ENCODE measurements at regions not wholly inside any gene's neighbourhood (a gene's known extent, or its start where the extent isn't known, plus 50 kb on each side); places are given as distances from the start of the nearest gene placed in this dataset.

GRCh38 chr12:123085730-123086487 lies 65.0 kb downstream of the PITPNM2 start:
- DNase-seq (ENCODE audit: low spot score in 2 of 2) (no peak), ATAC-seq (ENCODE audit: low read depth) (no peak)
- Mint-ChIP-seq H3K9me3 (no peaks in the 10 kb centered on the region), H3K36me3 (peaks cover 1% of the 10 kb centered on the region), H3K27me3 (no peaks in the 10 kb centered on the region), H3K4me3 (no peak overlapping the region), H3K27ac (no peak overlapping the region), H3K4me1 (peaks cover 48% of the 10 kb centered on the region)

- peak overlapping the region; percentile 90 for H3K27ac Mint-ChIP-seq
These were observed 65.8 kb downstream of the PITPNM2 start for GRCh38 chr12:123085066-123085465.

GRCh38 chr12:123083661-123084571 lies 67.0 kb downstream of the PITPNM2 start:
- Mint-ChIP-seq H3K9me3 (no peaks in the 10 kb centered on the region), H3K36me3 (peaks cover 1% of the 10 kb centered on the region), H3K27ac (peak overlapping the region; percentile 90), H3K4me3 (peak overlapping the region; percentile 86), H3K27me3 (no peaks in the 10 kb centered on the region), H3K4me1 (peaks cover 40% of the 10 kb centered on the region)
- DNase-seq (ENCODE audit: low spot score in 2 of 2) = peak in 1 of 2 donors; percentile 19
- ATAC-seq (ENCODE audit: low read depth) = peak; percentile 79

More at GRCh38 chr12:123085066-123085465, 65.8 kb downstream of the PITPNM2 start:
- H3K36me3 Mint-ChIP-seq = peaks cover 1% of the 10 kb centered on the region
- H3K9me3 Mint-ChIP-seq = no peaks in the 10 kb centered on the region
- peak; percentile 37 for ATAC-seq (ENCODE audit: low read depth)
- peak overlapping the region; percentile 61 for H3K4me3 Mint-ChIP-seq
- no peaks in the 10 kb centered on the region for H3K27me3 Mint-ChIP-seq
- DNase-seq (ENCODE audit: low spot score in 2 of 2) = no peak
- peaks cover 46% of the 10 kb centered on the region for H3K4me1 Mint-ChIP-seq

GRCh38 chr12:123080634-123081033 lies 70.3 kb downstream of the PITPNM2 start:
- Mint-ChIP-seq H3K9me3 (no peaks in the 10 kb centered on the region), H3K27ac (no peak overlapping the region), H3K4me3 (no peak overlapping the region), H3K4me1 (peaks cover 45% of the 10 kb centered on the region), H3K27me3 (no peaks in the 10 kb centered on the region), H3K36me3 (no peaks in the 10 kb centered on the region)
- no peak for ATAC-seq (ENCODE audit: low read depth)
- no peak for DNase-seq (ENCODE audit: low spot score in 2 of 2)

GRCh38 chr12:123078531-123079155 lies 72.2 kb downstream of the PITPNM2 start:
- ATAC-seq (ENCODE audit: low read depth) = no peak
- Mint-ChIP-seq H3K4me3 (no peak overlapping the region), H3K4me1 (peaks cover 49% of the 10 kb centered on the region), H3K27me3 (peaks cover 2% of the 10 kb centered on the region), H3K27ac (no peak overlapping the region), H3K36me3 (no peaks in the 10 kb centered on the region), H3K9me3 (no peaks in the 10 kb centered on the region)
- DNase-seq (ENCODE audit: low spot score in 2 of 2) = no peak

- H3K4me3 Mint-ChIP-seq = no peak overlapping the region
These were observed 72.8 kb downstream of the PITPNM2 start for GRCh38 chr12:123078120-123078465.

GRCh38 chr12:123077298-123078119 lies 73.4 kb downstream of the PITPNM2 start:
- no peak for DNase-seq (ENCODE audit: low spot score in 2 of 2)
- Mint-ChIP-seq H3K9me3 (no peaks in the 10 kb centered on the region), H3K27me3 (peaks cover 2% of the 10 kb centered on the region), H3K27ac (peak overlapping the region; percentile 83), H3K4me1 (peaks cover 42% of the 10 kb centered on the region), H3K4me3 (no peak overlapping the region), H3K36me3 (no peaks in the 10 kb centered on the region)
- no peak for ATAC-seq (ENCODE audit: low read depth)

More at GRCh38 chr12:123078120-123078465, 72.8 kb downstream of the PITPNM2 start:
- peak overlapping the region; percentile 83 for H3K27ac Mint-ChIP-seq
- H3K9me3 Mint-ChIP-seq = no peaks in the 10 kb centered on the region
- ATAC-seq (ENCODE audit: low read depth) (no peak), DNase-seq (ENCODE audit: low spot score in 2 of 2) (no peak)
- peaks cover 2% of the 10 kb centered on the region for H3K27me3 Mint-ChIP-seq
- peaks cover 47% of the 10 kb centered on the region for H3K4me1 Mint-ChIP-seq
- H3K36me3 Mint-ChIP-seq = no peaks in the 10 kb centered on the region

GRCh38 chr12:123076604-123077297 lies 74.1 kb downstream of the PITPNM2 start:
- DNase-seq (ENCODE audit: low spot score in 2 of 2) (no peak), ATAC-seq (ENCODE audit: low read depth) (no peak)
- Mint-ChIP-seq H3K4me1 (peaks cover 40% of the 10 kb centered on the region), H3K4me3 (no peak overlapping the region), H3K36me3 (no peaks in the 10 kb centered on the region), H3K9me3 (no peaks in the 10 kb centered on the region), H3K27me3 (peaks cover 2% of the 10 kb centered on the region), H3K27ac (peak overlapping the region; percentile 83)

GRCh38 chr12:123075646-123076171 lies 75.2 kb downstream of the PITPNM2 start:
- peak overlapping the region; percentile 83 for H3K27ac Mint-ChIP-seq
- peak overlapping the region; percentile 70 for H3K4me3 Mint-ChIP-seq
- ATAC-seq (ENCODE audit: low read depth) (peak; percentile 97), DNase-seq (ENCODE audit: low spot score in 2 of 2) (peak in 1 of 2 donors; percentile 42)
- peaks cover 2% of the 10 kb centered on the region for H3K27me3 Mint-ChIP-seq
- H3K4me1 Mint-ChIP-seq = peaks cover 36% of the 10 kb centered on the region
- H3K36me3 Mint-ChIP-seq = no peaks in the 10 kb centered on the region
- H3K9me3 Mint-ChIP-seq = no peaks in the 10 kb centered on the region

GRCh38 chr12:123075087-123075645 lies 75.7 kb downstream of the PITPNM2 start:
- Mint-ChIP-seq H3K27ac (peak overlapping the region; percentile 83), H3K27me3 (peaks cover 2% of the 10 kb centered on the region), H3K36me3 (no peaks in the 10 kb centered on the region), H3K4me3 (peak overlapping the region; percentile 70), H3K9me3 (no peaks in the 10 kb centered on the region), H3K4me1 (peaks cover 36% of the 10 kb centered on the region)
- no peak for ATAC-seq (ENCODE audit: low read depth)
- no peak for DNase-seq (ENCODE audit: low spot score in 2 of 2)

GRCh38 chr12:123073962-123074801 lies 76.7 kb downstream of the PITPNM2 start:
- Mint-ChIP-seq H3K4me1 (peaks cover 39% of the 10 kb centered on the region), H3K36me3 (no peaks in the 10 kb centered on the region), H3K27ac (no peak overlapping the region), H3K4me3 (no peak overlapping the region), H3K27me3 (peaks cover 2% of the 10 kb centered on the region), H3K9me3 (no peaks in the 10 kb centered on the region)
- DNase-seq (ENCODE audit: low spot score in 2 of 2) (no peak), ATAC-seq (ENCODE audit: low read depth) (no peak)

GRCh38 chr12:123073292-123073691 lies 77.6 kb downstream of the PITPNM2 start:
- no peak for DNase-seq (ENCODE audit: low spot score in 2 of 2)
- Mint-ChIP-seq H3K36me3 (no peaks in the 10 kb centered on the region), H3K27me3 (peaks cover 2% of the 10 kb centered on the region), H3K9me3 (no peaks in the 10 kb centered on the region), H3K4me1 (peaks cover 39% of the 10 kb centered on the region), H3K4me3 (no peak overlapping the region), H3K27ac (no peak overlapping the region)
- ATAC-seq (ENCODE audit: low read depth) = no peak
